22Rv1 (cell line): ENCODE measurements at regions not wholly inside any gene's neighbourhood (a gene's known extent, or its start where the extent isn't known, plus 50 kb on each side); places are given as distances from the start of the nearest gene placed in this dataset.

Experiments
- H3K27ac ChIP-seq: fragments of 450-650 bp; 2 replicates; pipeline ENCODE4 v1.5.1; 2017
- CTCF ChIP-seq: fragments of 450-650 bp; IDR thresholded peaks from 2 replicates; pipeline ENCODE4 v1.5.1; 2017; ENCODE audit warnings: mild to moderate bottlenecking
- ZFX ChIP-seq: fragments of 450-650 bp; IDR thresholded peaks from 2 replicates; pipeline ENCODE4 v1.6.1; 2017; ENCODE audit warnings: antibody characterized with exemption, borderline replicate concordance

GRCh38 chr10:129108994-129109393 lies 358.0 kb upstream of the MGMT start:
- TF ChIP-seq CTCF (no peak), ZFX (no peak)
- H3K27ac ChIP-seq, result no peak overlapping the region

GRCh38 chr10:129110780-129111179 lies 356.3 kb upstream of the MGMT start:
- TF ChIP-seq ZFX (no peak), CTCF (no peak)

GRCh38 chr10:129111922-129112321 lies 355.1 kb upstream of the MGMT start:
- TF ChIP-seq ZFX (no peak), CTCF (no peak)
- no peak overlapping the region for H3K27ac ChIP-seq

More at GRCh38 chr10:129110780-129111179, 356.3 kb upstream of the MGMT start:
- H3K27ac ChIP-seq, result no peak overlapping the region

GRCh38 chr10:129114588-129114987 lies 352.5 kb upstream of the MGMT start:
- H3K27ac ChIP-seq, result no peak overlapping the region
- TF ChIP-seq CTCF (no peak), ZFX (no peak)

- no peak overlapping the region for H3K27ac ChIP-seq
- TF ChIP-seq ZFX, result no peak
- TF ChIP-seq CTCF, result no peak
Observed at GRCh38 chr10:129116371-129116770, 350.7 kb upstream of the MGMT start.

GRCh38 chr10:129120441-129120840 lies 346.6 kb upstream of the MGMT start:
- TF ChIP-seq CTCF (no peak), ZFX (no peak)
- no peak overlapping the region for H3K27ac ChIP-seq

GRCh38 chr10:129122846-129123245 lies 344.2 kb upstream of the MGMT start:
- no peak overlapping the region for H3K27ac ChIP-seq
- TF ChIP-seq CTCF (no peak), ZFX (no peak)
